GM19351 (cell line): ENCODE measurements at regions not wholly inside any gene's neighbourhood (a gene's known extent, or its start where the extent isn't known, plus 50 kb on each side); places are given as distances from the start of the nearest gene placed in this dataset.

Experiments used
- ATAC-seq: cut with Tn5 transposase; IDR thresholded peaks from one replicate; pipeline ENCODE4 v1.9.1; 2021; ENCODE audit warnings: mild to moderate bottlenecking, moderate library complexity; ENCODE audit not compliant: unreplicated experiment

DNA sequence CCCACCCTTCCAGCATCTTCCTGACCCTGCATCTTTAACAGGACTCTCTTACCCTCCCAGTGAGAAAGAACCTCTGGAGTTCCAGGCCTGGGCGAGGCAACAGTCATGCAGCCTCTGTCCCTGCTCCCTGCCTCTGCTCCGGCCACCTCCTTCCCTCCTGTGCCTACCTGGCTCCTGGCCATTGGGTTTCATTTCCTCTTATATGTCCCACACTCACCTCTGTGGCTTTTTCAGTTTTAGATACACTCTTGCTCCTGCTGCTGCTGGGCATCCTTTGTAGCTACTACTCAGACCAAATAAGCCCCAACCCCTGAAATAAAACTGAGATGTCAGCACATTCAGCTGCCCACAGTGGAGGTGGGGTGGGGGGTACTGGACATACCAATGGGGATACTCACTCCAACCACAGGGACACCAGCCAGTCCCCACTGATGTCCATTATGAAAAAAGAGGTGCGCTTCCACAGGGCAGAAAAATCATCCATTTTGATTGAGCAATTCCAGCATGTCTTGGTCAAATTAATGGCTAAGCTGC, 99.1 kb upstream of the NRXN3 start:
- ATAC-seq: no peak

DNA sequence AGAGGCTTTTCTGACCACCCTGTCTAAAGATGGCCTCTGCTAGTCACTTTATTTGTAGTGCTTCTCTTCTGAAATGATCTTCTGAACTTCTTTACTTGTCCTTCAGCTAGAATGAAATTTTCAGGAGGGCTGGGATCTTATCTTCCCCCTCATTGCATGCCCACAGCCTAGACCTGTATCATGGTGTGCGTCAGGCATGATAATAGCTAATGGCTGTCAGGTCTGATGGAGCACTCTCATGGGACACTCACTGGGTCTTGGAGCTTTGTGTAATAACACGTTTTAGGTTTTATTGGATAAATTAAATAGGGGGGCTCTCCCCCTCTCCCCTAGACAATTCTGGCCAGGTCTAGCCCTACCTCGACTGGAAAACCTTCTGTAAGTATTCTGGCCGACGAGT, 97.1 kb upstream of the NRXN3 start:
- no peak for ATAC-seq

DNA sequence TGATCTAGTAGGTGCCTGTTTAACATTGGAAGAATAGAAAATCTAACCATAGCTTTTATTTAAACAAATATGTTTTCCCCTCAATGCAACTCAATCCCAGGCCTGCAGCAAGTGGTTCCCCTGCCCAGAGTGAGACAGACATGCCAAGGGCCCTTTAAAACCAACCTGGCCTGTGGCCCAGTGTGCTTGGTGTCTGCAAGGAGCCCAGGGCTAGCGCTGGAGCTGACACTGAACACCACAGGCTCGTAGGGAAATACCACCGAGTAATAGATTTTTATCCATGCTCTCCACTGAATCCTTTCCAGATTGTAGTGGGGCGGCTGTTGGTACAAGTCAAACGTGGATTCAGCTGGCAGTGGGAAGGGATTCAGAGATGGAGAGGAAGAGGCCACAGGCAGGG, 95.6 kb upstream of the NRXN3 start:
- ATAC-seq: no peak

DNA sequence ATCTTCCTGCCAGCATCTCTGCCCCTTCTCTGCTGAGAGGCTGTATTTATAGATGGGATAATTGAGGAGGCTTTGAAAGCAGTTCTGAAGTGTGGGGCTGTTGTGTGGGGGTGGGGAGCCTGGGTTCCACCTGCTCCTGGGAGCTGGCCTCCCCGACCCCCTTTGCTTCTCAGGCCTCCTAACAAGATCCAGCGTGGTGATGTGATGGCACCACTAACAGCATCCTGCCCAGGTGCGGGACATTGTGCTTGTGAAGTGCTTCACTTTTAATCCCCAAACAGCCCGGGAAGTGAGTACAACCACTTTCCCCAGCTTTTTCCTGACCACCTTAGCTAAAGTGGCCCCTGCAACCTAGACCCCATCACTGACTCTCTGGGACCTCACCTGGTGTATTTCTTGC, 95.1 kb upstream of the NRXN3 start:
- no peak for ATAC-seq

DNA sequence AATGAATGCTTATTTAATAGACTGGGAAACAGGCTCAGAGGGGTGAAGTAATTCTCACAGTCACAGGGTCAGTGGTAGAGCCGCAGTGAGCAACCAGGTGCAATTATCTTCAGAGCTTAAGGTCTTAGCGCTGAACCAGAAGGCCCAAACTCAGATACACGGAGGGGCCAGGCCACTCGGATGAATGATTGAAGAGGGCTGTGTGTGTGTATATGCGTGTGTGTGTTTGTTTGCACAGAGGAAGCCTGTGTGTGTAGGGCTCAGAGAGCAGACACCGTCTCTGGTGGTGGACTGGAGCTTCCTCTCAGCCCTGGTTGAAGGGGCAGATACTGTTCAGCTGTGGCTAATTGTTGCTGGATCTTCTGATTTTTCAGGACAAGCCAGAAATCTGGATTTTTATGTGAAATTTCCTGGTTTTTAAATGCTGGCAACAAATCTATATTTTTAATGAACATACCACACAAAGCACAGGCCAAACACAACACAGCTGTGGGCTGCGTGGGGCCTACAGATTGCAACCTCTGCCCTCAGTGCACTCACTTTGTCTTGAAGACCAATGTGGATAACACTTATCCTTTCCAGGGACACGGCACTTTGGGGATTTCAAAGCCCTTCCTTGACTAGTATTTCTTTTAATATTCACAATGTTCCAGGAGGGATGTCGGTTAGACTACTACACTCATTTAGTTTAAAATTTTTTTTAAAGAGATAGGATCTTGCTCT, 94.5 kb upstream of the NRXN3 start:
- no peak for ATAC-seq

DNA sequence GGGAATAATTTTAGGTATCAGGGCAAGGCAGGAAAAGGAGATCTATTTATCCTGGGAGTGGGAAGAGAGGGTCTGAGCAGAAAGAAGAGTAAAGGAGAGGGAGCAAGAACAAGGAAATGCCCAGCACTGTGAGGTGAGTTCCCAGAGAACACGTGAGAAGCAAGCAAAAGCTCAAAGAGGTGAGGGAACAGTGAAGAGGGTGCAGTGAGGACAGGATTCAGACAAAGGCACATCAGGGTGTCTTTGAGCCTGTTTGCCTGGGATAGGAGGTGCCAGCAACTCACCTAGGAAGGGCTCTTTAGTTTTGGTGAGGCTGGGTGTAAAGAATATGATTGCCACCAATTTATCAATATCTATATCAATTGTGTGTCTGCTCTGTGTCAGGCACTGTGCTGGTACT, 88.9 kb upstream of the NRXN3 start:
- no peak for ATAC-seq

DNA sequence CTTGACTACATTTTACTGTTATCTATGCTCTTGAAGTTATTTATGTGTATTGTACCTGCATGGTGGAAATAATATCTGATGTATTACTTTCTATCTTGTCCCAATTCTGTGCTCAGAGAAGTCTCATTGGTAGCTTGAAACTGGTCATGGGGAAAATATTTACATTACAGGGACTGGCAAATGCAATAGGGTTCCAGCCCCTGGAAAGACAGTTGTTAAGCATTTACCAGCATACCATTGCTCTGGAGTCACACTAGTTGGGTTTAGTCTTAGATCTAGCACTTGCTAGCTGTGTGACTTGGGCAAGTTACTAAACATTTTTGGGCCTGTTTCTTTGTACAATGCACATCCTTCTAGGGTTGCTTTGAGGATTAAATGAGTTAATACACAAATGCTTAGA, 86.3 kb upstream of the NRXN3 start:
- no peak for ATAC-seq

DNA sequence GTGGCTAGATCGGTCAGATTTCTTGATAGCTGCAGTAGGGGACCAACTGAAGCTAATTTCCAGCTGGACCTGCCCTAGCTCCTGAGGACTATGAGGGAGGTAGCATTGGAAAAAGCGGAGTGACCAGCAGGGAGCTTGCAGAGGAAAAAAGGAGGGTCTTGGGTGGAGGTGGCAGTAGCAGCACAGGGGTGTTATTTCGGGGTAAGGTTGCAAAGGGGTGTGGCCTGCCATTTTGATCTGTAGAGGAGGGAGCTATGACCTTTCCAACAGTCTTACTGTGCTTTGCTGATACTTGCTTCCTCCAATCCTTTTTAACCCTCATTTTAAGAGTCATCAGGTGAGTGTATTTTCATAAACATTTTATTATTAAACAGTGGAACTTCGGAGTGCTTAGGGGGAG, 83.8 kb upstream of the NRXN3 start:
- no peak for ATAC-seq

DNA sequence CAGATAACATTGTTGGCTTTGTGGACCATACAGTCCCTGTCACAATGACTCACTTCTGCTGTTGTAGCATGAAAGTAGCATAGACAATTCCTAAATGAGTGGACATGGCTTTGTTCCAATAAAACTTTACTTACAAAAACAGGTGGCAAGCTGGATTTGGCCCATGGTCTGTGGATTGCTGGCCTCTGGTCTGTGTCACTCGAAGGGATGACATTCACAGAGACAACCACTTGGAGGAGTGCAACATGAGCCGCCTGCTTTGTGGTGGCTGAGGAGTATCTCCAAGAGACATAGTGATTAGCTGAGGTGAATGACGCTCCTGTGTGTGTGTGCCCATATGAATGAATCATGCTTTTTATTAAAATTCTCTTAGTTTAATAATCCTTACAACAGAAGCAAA, 81.3 kb upstream of the NRXN3 start:
- ATAC-seq: no peak

DNA sequence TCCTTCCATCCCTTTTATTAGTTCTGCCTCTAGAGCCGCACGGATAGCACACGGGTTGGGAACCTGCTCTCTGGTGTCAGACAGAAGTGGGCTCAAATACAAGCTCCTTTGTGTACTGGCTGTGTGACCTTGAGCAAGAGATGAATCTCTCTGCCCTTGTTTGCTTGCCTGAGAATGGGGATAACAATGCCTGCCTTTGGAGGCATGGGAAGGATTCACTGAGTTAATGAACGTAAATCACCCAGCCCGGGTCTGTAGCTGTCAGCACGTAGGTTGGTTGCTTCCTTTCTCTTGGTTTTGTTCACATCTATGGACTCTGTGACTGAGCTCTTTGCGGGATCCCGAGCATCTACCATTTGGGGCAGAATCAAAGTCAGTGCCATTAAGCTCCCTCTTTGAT, 79.3 kb upstream of the NRXN3 start:
- no peak for ATAC-seq

DNA sequence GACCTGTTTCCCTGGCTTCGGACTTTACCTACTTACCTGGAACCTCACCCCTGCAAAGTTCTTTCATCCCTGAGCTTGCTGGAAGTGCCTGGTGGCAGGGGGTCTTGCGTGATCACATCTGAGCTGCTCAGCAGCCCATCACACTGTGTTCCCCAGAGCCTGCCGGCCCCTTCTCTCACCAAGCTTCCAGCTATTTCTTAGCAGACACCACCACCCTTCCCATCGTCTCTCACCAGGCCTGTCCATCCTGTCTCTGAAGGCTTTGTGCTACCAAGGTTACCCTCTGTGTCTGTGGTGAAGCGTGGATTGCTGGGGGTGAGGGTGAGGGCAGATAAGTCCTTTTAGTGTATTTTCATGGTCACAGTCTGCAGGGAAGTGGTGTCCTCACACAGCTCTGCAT, 78.8 kb upstream of the NRXN3 start:
- ATAC-seq: no peak

DNA sequence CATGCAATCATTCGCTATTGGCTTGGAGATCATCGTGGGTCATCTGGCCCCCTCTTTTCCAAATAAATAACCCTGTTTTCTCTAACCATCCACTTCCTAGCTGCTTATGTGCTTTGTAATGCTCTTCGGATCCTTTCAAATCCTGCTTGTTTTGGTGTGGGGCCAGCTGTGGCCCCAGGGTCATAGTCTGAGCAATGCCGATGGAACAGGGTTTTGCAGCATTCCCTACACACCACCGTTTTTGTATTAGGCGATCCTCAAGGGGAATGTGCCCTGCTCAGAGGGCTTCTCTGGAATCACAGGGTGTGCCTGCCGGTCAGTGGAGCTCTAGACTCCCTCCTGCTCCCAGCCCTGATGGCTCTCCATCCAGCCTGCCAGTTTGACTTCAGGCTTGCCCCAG, 78.1 kb upstream of the NRXN3 start:
- no peak for ATAC-seq

DNA sequence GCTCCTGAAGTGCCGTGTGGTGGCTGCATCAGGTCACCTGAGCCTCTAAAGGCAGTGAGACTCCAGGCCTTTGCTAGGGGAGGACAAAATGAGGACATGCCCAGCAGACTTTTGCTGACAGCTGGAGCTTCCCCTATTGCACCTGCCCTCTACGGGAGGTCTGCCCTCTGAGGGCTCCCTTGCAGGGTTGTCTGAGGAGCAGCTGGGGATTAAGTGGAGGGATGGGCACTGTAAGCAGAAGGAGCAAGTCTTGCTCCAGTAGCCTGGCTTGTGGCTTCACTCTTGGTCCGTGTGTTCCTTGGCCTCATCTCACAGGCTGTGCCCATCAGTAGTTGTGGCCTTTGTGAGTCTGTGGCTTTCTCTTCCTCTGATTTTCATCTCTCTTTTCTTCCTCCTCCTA, 66.9 kb upstream of the NRXN3 start:
- no peak for ATAC-seq

DNA sequence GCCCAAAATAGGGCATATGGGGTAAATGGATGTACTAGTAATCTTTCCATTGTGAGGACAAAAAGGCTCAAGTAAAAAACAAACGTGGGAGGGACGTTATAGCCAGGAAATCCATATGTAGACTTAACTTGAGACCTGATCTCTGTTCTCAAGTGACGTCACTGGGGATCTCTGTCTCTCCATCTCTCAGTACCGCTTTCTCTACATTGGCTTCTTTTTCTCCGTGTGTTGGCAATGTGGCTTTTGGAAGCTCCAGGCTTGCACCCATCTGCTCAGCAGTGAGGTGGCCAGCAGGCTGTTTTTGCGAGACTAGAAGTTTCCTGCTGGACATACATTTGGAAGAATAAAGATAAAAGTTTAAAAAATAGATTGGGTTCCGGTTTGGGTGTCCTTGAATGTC, 66.0 kb upstream of the NRXN3 start:
- ATAC-seq: no peak

DNA sequence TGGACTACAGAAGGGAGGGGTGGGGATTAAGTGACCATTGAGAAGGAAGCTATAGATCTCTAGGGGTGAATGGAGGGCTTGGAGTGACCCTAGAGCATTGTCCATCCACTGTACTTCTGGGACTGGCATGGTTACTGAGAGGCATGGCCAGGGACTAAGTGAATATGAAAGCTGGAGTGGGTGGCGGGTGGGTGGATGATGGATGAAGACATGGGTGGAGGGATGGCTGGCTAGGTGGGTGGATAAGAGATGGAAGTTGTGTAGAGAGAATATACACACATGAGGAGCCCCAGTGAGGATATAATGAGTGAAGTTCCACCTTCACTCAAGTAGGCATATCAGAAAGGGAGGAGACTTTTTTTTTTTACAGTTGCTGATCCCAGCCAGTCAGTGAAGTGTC, 65.5 kb upstream of the NRXN3 start:
- no peak for ATAC-seq

DNA sequence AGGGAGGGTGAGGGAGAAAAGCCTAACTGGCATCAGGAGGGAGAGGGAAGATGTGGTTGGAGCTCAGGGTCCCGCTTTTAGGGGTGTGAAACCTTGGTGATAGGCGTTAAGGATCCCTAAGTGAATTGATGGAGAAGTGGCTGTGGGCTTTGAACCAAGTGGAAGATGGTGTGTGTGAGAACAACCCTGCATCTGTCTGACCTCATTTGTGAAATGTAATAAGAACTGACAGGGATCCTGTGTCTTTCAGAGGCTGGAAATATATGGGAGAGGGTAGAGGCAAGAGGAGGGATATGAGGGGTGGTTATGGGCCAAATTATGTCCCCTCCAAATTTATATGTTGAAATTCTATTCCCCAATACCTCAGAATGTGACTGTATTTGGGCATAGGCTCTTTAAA, 63.8 kb upstream of the NRXN3 start:
- no peak for ATAC-seq

DNA sequence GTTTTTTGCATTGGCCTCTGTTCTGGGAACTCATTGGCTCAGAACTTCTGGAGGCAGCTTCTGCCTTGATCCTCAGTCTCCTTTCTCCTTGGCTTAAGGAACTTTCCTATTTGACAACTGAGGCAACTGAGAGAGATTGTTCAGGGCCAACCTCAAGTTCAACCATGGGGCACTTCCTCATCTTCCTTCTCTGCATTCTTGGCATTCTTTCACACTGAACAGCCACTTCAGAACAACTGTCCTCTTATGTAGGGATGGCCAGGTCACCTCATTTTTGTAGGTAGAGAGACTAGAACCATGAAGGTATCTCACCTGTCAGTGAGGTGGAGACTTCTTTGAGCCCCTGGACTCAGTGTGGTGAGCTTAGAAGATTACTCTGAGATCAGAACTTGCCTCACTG, 63.0 kb upstream of the NRXN3 start:
- no peak for ATAC-seq

DNA sequence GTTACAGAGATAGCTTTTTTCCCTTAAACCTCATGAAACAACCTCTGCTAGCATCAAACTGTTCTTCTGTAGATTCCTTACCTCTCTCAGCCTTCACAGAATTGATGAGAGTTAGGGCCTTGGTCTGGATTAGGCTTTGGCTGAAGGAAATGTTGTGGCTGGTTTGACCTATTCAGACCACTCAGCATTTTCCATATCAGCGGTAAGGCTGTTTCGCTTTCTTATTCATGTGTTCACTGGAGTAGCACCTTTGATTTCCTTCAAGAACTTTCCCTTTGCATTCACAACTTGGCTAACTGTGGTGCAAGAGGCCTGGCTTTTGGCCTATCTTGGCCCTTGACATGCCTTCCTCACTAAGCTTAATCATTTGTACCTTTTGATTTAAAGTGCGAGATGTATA, 50.7 kb upstream of the NRXN3 start:
- ATAC-seq: no peak
